HepG2 (cell line): ENCODE measurements at regions not wholly inside any gene's neighbourhood (a gene's known extent, or its start where the extent isn't known, plus 50 kb on each side); places are given as distances from the start of the nearest gene placed in this dataset.

ENCODE experiments used
- SRF ChIP-seq: IDR thresholded peaks from 2 replicates; pipeline ENCODE4 v1.6.1; 2011; ENCODE audit warnings: mild to moderate bottlenecking, low read depth, low read length, moderate library complexity
- ZBTB21 ChIP-seq: sonication (generic); formaldehyde crosslinking; IDR thresholded peaks from 2 replicates; pipeline ENCODE4 v1.4.0; 2020; ENCODE audit warnings: missing genetic modification reagents

DNA sequence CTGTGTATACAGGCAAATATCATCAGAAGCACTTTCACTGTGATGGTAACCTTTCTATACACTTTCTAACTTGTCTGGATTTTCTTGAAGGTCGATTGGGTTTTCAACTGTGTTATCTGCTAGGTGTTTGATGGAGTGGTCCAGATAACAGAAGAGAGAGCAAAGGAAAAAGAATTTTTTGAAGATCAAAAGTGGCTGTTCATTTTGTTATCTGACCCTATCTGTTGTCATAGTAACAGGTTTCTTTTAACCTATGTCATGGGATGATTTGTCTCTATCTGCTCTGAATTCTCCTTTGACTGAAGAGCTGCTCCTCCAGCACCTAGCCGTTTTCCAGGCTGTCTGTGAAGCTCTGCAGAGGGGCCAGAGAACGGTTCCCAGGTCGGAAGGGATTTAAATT, 77.8 kb upstream of the IRX2 start:
- no peak for TF ChIP-seq ZBTB21
- TF ChIP-seq SRF = no peak
